Suprapubic skin (tissue), 3 donors: ENCODE measurements at regions not wholly inside any gene's neighbourhood (a gene's known extent, or its start where the extent isn't known, plus 50 kb on each side); places are given as distances from the start of the nearest gene placed in this dataset.

Experiments
- POLR2AphosphoS5 ChIP-seq, 3 donors: sonication (generic); formaldehyde crosslinking; IDR thresholded peaks; one replicate each; pipeline ENCODE4 v1.6.1; 2017; ENCODE audit warnings: antibody characterized with exemption in 3 of 3
- TF ChIP-seq, protein P1 (sequence below), 2 donors: fragments of 200-600 bp in 1 of 2; fragments of 450-650 bp in 1 of 2; sonication (generic) in 1 of 2; IDR thresholded peaks; one replicate each; pipeline ENCODE4 v1.5.1; 2016 to 2019; ENCODE audit warnings: antibody characterized with exemption in 2 of 2, mild to moderate bottlenecking in 1 of 2, moderate library complexity in 1 of 2

DNA sequence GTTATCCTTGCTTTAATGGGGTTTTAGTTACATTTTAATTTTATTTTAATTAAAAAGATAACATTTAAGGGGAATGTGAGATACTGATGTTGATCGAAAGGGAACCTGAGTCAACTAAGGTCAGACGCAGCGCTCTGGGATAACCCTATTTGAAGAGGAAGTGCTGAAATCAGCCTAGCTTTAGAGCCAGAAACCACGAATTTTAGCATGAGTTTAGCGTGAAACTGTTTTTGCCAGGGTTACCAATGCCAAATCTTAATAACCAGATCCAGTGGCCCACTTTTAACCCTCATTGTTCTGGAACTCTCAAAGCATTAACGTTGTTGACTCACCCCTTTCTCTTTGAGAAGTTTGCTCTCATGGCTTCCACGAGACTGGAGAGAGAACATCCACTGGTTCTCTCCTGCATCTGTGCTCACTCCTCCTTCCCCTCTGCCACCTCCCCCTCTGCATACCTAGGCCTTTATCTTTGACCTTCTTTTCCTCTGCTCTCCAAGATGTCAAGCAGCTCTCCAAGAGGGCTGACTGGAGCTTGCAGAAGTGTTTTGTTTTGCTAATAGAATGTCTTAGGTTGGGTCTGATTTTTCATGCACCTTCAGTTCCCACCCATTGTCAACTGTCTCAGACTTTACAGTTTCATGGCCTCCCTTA is 198.3 kb upstream of the CELF2 start:
- TF ChIP-seq, protein P1, sequence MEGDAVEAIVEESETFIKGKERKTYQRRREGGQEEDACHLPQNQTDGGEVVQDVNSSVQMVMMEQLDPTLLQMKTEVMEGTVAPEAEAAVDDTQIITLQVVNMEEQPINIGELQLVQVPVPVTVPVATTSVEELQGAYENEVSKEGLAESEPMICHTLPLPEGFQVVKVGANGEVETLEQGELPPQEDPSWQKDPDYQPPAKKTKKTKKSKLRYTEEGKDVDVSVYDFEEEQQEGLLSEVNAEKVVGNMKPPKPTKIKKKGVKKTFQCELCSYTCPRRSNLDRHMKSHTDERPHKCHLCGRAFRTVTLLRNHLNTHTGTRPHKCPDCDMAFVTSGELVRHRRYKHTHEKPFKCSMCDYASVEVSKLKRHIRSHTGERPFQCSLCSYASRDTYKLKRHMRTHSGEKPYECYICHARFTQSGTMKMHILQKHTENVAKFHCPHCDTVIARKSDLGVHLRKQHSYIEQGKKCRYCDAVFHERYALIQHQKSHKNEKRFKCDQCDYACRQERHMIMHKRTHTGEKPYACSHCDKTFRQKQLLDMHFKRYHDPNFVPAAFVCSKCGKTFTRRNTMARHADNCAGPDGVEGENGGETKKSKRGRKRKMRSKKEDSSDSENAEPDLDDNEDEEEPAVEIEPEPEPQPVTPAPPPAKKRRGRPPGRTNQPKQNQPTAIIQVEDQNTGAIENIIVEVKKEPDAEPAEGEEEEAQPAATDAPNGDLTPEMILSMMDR (IDR thresholded peaks at IDR 0.05): no peak
- no peak for TF ChIP-seq POLR2AphosphoS5 (IDR thresholded peaks at IDR 0.05)
